ENCODE measurements at regions not wholly inside any gene's neighbourhood (a gene's known extent, or its start where the extent isn't known, plus 50 kb on each side); places are given as distances from the start of the nearest gene placed in this dataset.
"Not testable (repeated sequence)": the region's sequence is repeated elsewhere in the genome, so short reads cannot be mapped to it uniquely, and the experiment has no call there.

- intact Hi-C loops (cut with micrococcal nuclease), result loop anchor here (10.0 kb wide), 1 partner anchor 1018 kb away; no protein-coding TSS in a partner anchor
Measured at GRCh38 chr9:31336841-31337240, 1047.6 kb upstream of the ACO1 start.

GRCh38 chr9:31347082-31347617 lies 1037.3 kb upstream of the ACO1 start:
- intact Hi-C loops (cut with micrococcal nuclease), result loop anchor here (1.0 to 5.0 kb wide), 6 partner anchors 44 to 1481 kb away; partner anchors contain the start of genes NDUFB6 and RIGI

- intact Hi-C loops (cut with micrococcal nuclease), result loop anchor here (5.0 kb wide), 1 partner anchor 92 kb away; no protein-coding TSS in a partner anchor
Measured at GRCh38 chr9:31355159-31355882, 1029.1 kb upstream of the ACO1 start.

GRCh38 chr9:31355965-31356364 lies 1028.5 kb upstream of the ACO1 start:
- intact Hi-C loops (cut with micrococcal nuclease), result loop anchor here (5.0 kb wide), 1 partner anchor 91 kb away; no protein-coding TSS in a partner anchor

- intact Hi-C loops (cut with micrococcal nuclease), result loop anchor here (5.0 kb wide), 1 partner anchor 88 kb away; no protein-coding TSS in a partner anchor
Measured at GRCh38 chr9:31359071-31359470, 1025.4 kb upstream of the ACO1 start.

- intact Hi-C loops (cut with micrococcal nuclease), result no loop called here
Measured at GRCh38 chr9:31364171-31364570, 1020.3 kb upstream of the ACO1 start.

GRCh38 chr9:31372799-31373587 lies 1011.5 kb upstream of the ACO1 start:
- intact Hi-C loops (cut with micrococcal nuclease), result no loop called here

GRCh38 chr9:31377358-31377757 lies 1007.1 kb upstream of the ACO1 start:
- intact Hi-C loops (cut with micrococcal nuclease), result no loop called here

GRCh38 chr9:31388660-31389059 lies 995.8 kb upstream of the ACO1 start:
- intact Hi-C loops (cut with micrococcal nuclease), result no loop called here

- intact Hi-C loops (cut with micrococcal nuclease), result no loop called here
Measured at GRCh38 chr9:31389075-31389474, 995.4 kb upstream of the ACO1 start.

- intact Hi-C loops (cut with micrococcal nuclease), result loop anchor here (5.0 kb wide), 1 partner anchor 48 kb away; no protein-coding TSS in a partner anchor
Measured at GRCh38 chr9:31390403-31391025, 993.9 kb upstream of the ACO1 start.

GRCh38 chr9:31393240-31393639 lies 991.2 kb upstream of the ACO1 start:
- intact Hi-C loops (cut with micrococcal nuclease), result loop anchor here (5.0 kb wide), 1 partner anchor 51 kb away; no protein-coding TSS in a partner anchor

GRCh38 chr9:31394015-31394473 lies 990.4 kb upstream of the ACO1 start:
- intact Hi-C loops (cut with micrococcal nuclease), result loop anchor here (5.0 kb wide), 1 partner anchor 52 kb away; no protein-coding TSS in a partner anchor

- intact Hi-C loops (cut with micrococcal nuclease), result no loop called here
Measured at GRCh38 chr9:31412081-31412480, 972.4 kb upstream of the ACO1 start.

- intact Hi-C loops (cut with micrococcal nuclease), result no loop called here
Measured at GRCh38 chr9:31415164-31415563, 969.3 kb upstream of the ACO1 start.

- intact Hi-C loops (cut with micrococcal nuclease), result no loop called here
Measured at GRCh38 chr9:31418419-31418818, 966.0 kb upstream of the ACO1 start.

GRCh38 chr9:31443630-31444457 lies 940.6 kb upstream of the ACO1 start:
- intact Hi-C loops (cut with micrococcal nuclease), result not testable (repeated sequence)

GRCh38 chr9:31445357-31445756 lies 939.1 kb upstream of the ACO1 start:
- intact Hi-C loops (cut with micrococcal nuclease), result loop anchor here (5.0 kb wide), 1 partner anchor 88 kb away; no protein-coding TSS in a partner anchor

GRCh38 chr9:31445960-31446359 lies 938.5 kb upstream of the ACO1 start:
- intact Hi-C loops (cut with micrococcal nuclease), result loop anchor here (5.0 kb wide), 1 partner anchor 89 kb away; no protein-coding TSS in a partner anchor

- intact Hi-C loops (cut with micrococcal nuclease), result no loop called here
Measured at GRCh38 chr9:31467075-31467474, 917.4 kb upstream of the ACO1 start.
